ENCODE measurements at regions not wholly inside any gene's neighbourhood (a gene's known extent, or its start where the extent isn't known, plus 50 kb on each side); places are given as distances from the start of the nearest gene placed in this dataset.

GRCh38 chr6:58290177-58290576 is 972.7 kb downstream of the PRIM2 start:
- TF ChIP-seq POLR2AphosphoS5 (IDR thresholded peaks at IDR 0.05; ENCODE audit: low read depth, low read length) (no peak), CTCF (IDR thresholded peaks at IDR 0.05) (no peak), TCF7L2 (IDR thresholded peaks at IDR 0.05; ENCODE audit: low read depth, low read length) (no peak)

All from Panc1 (cell line).